CD4-positive, alpha-beta T cell (primary cell): ENCODE measurements at regions not wholly inside any gene's neighbourhood (a gene's known extent, or its start where the extent isn't known, plus 50 kb on each side); places are given as distances from the start of the nearest gene placed in this dataset.

ENCODE experiments used
- ATAC-seq: fragments of 200-7000 bp; cut with Tn5 transposase; one replicate; pipeline ENCODE4 v1.10.0; 2022; ENCODE audit warnings: mild to moderate bottlenecking; ENCODE audit not compliant: poor library complexity
- CTCF ChIA-PET: fragments of 350-600 bp; sonication (Branson Sonifier 250); formaldehyde crosslinking; loops from one replicate; lab custom pipeline; 2021; ENCODE audit warnings: antibody characterized with exemption, inconsistent platforms; lab: Charles Lee
- POLR2A ChIA-PET: fragments of 350-600 bp; sonication (Branson Sonifier 250); formaldehyde crosslinking; loops from one replicate; lab custom pipeline; 2021; ENCODE audit warnings: antibody characterized with exemption, inconsistent platforms; lab: Charles Lee
- DNase-seq, 14 experiments: peaks; one replicate each; pipeline ENCODE4 v3.0.0-alpha.2; 2013 to 2020; ENCODE audit warnings: mixed read lengths in 2 of 14
- H3K27ac ChIP-seq, 2 donors: one replicate each; pipeline versions ENCODE4 v1.5.1 to v1.7.0; 2013; ENCODE audit warnings: low read length in 2 of 2, low read depth in 1 of 2, mild to moderate bottlenecking in 1 of 2
- H3K27me3 ChIP-seq, 2 experiments: 1 replicate in 1 of 2; 2 replicates in 1 of 2; pipeline versions ENCODE4 v1.6.1 to v1.7.0; 2013; ENCODE audit warnings: low read length in 2 of 2, control low read depth in 1 of 2, mild to moderate bottlenecking in 1 of 2, moderate library complexity in 1 of 2; ENCODE audit not compliant: insufficient read depth in 2 of 2, control insufficient read depth in 1 of 2
- H3K36me3 ChIP-seq: one replicate; pipeline ENCODE4 v1.6.1; 2013; ENCODE audit warnings: low read length, control low read depth; ENCODE audit not compliant: insufficient read depth
- H3K4me1 ChIP-seq: one replicate; pipeline ENCODE4 v1.6.1; 2013; ENCODE audit warnings: low read length, control low read depth; ENCODE audit not compliant: insufficient read depth
- H3K4me3 ChIP-seq: one replicate; pipeline ENCODE4 v1.5.1; 2013; ENCODE audit warnings: mild to moderate bottlenecking, low read length, moderate library complexity
- H3K9me3 ChIP-seq, 2 experiments: 1 replicate in 1 of 2; 2 replicates in 1 of 2; pipeline versions ENCODE4 v1.6.1 to v1.7.0; 2013; ENCODE audit warnings: low read length in 2 of 2, mild to moderate bottlenecking in 2 of 2, control low read depth in 1 of 2, moderate library complexity in 1 of 2; ENCODE audit not compliant: control insufficient read depth in 1 of 2, insufficient read depth in 1 of 2
- H3K27ac Mint-ChIP-seq: one replicate; pipeline ENCODE4 v1.8.0; 2020; ENCODE audit warnings: mixed read lengths
- H3K27me3 Mint-ChIP-seq: one replicate; pipeline ENCODE4 v1.8.0; 2021; ENCODE audit warnings: mixed read lengths
- H3K36me3 Mint-ChIP-seq: one replicate; pipeline ENCODE4 v1.8.0; 2021; ENCODE audit warnings: low read depth, mixed read lengths
- H3K4me1 Mint-ChIP-seq: one replicate; pipeline ENCODE4 v1.8.0; 2021; ENCODE audit warnings: low read depth, mixed read lengths
- H3K4me3 Mint-ChIP-seq: one replicate; pipeline ENCODE4 v1.8.0; 2020; ENCODE audit warnings: mild to moderate bottlenecking, mixed read lengths
- H3K9me3 Mint-ChIP-seq: one replicate; pipeline ENCODE4 v1.8.0; 2020; ENCODE audit warnings: mixed read lengths
- CTCF ChIP-seq: fragments of 200-600 bp; IDR thresholded peaks from one replicate; pipeline ENCODE4 v1.8.0; 2022; ENCODE audit warnings: antibody characterized with exemption, mild to moderate bottlenecking
- intact Hi-C, 2 experiments: fragments of 100-400 bp; cut with DNase I in 1 of 2; cut with micrococcal nuclease in 1 of 2; formaldehyde crosslinking; loops; one replicate each; pipeline versions ENCODE4 v1.15.1 to v1.9.0; 2023 to 2025; cut with DNase I, micrococcal nuclease

DNA sequence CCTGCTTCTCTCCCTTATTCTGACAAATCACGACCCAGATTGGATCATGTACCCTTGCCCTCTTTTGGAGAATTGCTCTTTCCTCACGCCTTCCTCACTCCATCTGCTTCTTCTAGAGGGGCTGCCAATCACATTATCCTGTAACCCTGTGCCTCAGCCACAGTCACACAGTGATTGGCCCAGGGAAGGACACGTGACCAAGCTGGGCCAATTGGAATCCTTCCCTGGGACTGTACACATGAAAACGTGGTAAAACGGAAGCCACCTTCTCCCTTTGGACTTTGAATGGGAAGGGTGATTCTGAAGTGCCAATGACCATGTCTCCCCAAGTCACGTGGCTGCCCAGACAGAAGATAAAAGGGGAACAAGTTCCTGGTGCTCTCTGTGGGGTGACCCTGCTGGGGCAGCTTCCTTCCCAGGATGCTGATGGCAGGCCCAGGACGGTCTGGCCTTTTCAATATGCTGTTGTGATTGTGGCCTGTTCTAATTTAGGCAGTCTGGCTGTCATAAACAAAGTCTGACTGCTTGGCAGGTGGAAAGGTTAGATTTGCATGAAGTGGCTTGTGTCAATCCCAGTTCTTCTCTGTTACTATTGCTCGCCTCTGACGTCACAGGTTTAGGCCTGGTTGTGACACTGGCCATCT lies 92.9 kb downstream of the UBIAD1 start:
- intact Hi-C loops, result no loop called here

DNA sequence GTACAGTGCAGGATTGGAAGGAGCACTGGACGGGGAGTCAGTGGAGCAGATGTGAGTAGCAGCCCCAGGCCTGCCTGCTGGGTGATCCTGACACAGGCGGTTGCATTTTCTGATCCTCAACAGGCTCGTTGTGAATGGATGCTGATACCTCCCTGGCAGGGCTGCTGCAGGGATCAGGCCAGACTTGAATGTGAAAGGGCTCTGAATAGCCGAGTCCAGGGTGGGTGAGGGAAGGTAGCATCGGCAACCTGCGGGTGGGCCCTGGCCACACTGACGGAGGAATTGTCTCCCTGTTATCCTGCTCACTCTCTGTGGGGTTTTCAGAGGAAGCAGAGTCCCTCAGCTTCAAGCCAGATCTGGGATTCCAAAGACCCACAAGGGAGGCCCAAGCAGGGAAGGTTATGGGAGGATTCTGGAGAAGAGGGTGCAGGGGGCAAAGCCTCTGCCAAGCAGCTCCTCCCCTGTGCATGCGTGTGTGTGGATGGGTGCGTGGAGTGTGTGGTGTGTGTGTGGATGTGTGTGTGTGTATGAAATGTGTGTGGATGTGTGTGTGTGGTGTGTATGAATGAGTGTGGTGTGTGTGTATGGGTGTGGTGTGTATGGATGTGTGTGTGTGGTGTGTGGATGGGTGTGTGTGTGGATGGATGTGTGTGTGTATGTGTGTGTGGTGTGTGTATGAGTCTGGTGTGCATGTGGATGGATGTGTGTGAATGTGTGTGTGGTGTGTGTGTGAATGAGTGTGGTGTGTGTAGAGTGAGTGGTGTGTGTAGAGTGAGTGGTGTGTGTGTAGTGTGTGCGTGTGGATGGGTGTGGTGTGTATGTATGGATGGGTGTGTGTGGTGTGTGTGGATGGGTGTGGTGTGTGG lies 100.3 kb downstream of the UBIAD1 start:
- no peaks in the 10 kb centered on the region for H3K27me3 Mint-ChIP-seq
- H3K4me3 Mint-ChIP-seq, result no peak overlapping the region
- no peaks in the 10 kb centered on the region for H3K36me3 Mint-ChIP-seq
- Histone ChIP-seq H3K27me3 (no peaks in the 10 kb centered on the region), H3K9me3 (no peaks in the 10 kb centered on the region), H3K36me3 (no peaks in the 10 kb centered on the region), H3K27ac (no peak overlapping the region), H3K4me1 (peaks cover 8% of the 10 kb centered on the region), H3K4me3 (no peak overlapping the region)
- ChIA-PET POLR2A (no interaction called here), CTCF (no interaction called here)
- intact Hi-C loops, result no loop called here
- no peak for ATAC-seq
- no peak for DNase-seq
- H3K4me1 Mint-ChIP-seq, result peaks cover 12% of the 10 kb centered on the region
- no peaks in the 10 kb centered on the region for H3K9me3 Mint-ChIP-seq
- no peak overlapping the region for H3K27ac Mint-ChIP-seq
- no peak for TF ChIP-seq CTCF

More for the DNA sequence above, 92.9 kb downstream of the UBIAD1 start:
- ChIA-PET CTCF (no interaction called here), POLR2A (no interaction called here)
- Mint-ChIP-seq H3K27ac (no peak overlapping the region), H3K4me1 (no peaks in the 10 kb centered on the region), H3K9me3 (no peaks in the 10 kb centered on the region), H3K4me3 (no peak overlapping the region), H3K27me3 (no peaks in the 10 kb centered on the region), H3K36me3 (no peaks in the 10 kb centered on the region)
- Histone ChIP-seq H3K36me3 (no peaks in the 10 kb centered on the region), H3K4me1 (no peaks in the 10 kb centered on the region), H3K9me3 (no peaks in the 10 kb centered on the region), H3K27ac (no peak overlapping the region), H3K4me3 (no peak overlapping the region), H3K27me3 (no peaks in the 10 kb centered on the region)
- DNase-seq (no peak), ATAC-seq (no peak)
- TF ChIP-seq CTCF, result no peak

DNA sequence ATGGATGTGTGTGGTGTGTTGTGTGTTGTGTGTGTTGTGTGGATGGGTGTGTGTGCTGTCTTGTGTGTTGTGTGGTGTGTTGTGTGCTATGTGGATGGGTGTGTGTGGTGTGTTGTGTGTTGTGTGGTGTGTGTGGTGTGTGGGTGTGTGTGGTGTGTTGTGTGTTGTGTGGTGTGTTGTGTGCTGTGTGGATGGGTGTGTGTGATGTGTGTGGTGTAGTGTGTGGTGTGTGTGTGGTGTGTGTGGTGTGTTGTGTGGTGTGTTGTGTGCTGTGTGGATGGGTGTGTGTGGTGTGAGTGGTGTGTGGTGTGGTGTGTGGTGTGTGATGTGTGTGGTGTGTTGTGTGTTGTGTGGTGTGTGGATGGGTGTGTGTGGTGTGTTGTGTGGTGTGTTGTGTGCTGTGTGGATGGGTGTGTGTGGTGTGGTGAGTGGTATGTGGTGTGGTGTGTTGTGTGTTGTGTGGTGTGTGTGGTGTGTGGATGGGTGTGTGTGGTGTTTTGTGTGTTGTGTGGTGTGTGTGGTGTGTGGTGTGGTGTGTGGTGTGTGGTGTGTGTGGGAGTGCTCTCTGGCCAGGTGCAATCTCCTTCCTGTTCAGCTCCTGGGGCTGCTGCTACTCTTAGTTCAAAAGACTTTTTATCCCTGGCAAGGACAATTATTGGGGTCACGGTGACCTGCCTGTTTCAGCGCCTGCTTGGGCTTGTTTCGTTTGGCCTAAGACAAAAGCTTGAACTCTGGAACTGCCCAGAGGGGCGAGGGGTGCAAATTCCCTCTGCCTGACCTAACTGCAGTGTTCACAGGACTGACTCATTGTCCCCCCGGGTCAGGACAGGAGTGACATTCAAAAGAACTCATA lies 101.1 kb downstream of the UBIAD1 start:
- ChIA-PET CTCF (interaction anchor here (0.5 kb wide), 1 partner anchor 1030 kb away, joined by 3 read pairs; no protein-coding TSS in a partner anchor), POLR2A (no interaction called here)
- Mint-ChIP-seq H3K9me3 (no peaks in the 10 kb centered on the region), H3K4me3 (no peak overlapping the region), H3K27ac (no peak overlapping the region), H3K27me3 (no peaks in the 10 kb centered on the region), H3K36me3 (no peaks in the 10 kb centered on the region), H3K4me1 (peaks cover 12% of the 10 kb centered on the region)
- H3K4me3 ChIP-seq, result no peak overlapping the region
- H3K36me3 ChIP-seq, result no peaks in the 10 kb centered on the region
- no peak overlapping the region for H3K27ac ChIP-seq
- H3K4me1 ChIP-seq, result peaks cover 8% of the 10 kb centered on the region
- no peak for TF ChIP-seq CTCF
- DNase-seq (no peak), ATAC-seq (no peak)
- no peaks in the 10 kb centered on the region for H3K27me3 ChIP-seq
- intact Hi-C loops, result no loop called here
- no peaks in the 10 kb centered on the region for H3K9me3 ChIP-seq
